Uterus (tissue), 3 donors: ENCODE measurements at regions not wholly inside any gene's neighbourhood (a gene's known extent, or its start where the extent isn't known, plus 50 kb on each side); places are given as distances from the start of the nearest gene placed in this dataset.

Experiments used
- DNase-seq, 2 donors: peaks; one replicate each; pipeline ENCODE4 v3.0.0-alpha.2; 2019 to 2020
- H3K27ac ChIP-seq, 2 donors: fragments of 200-600 bp; sonication (generic); 1 replicate in 1 of 2; 2 replicates in 1 of 2; pipeline ENCODE4 v1.5.1; 2016 to 2018
- H3K27me3 ChIP-seq, 2 donors: fragments of 200-600 bp; sonication (generic); one replicate each; pipeline ENCODE4 v1.5.1; 2018 to 2019; ENCODE audit warnings: control low read depth in 1 of 2
- H3K36me3 ChIP-seq, 2 donors: fragments of 200-600 bp; sonication (generic); one replicate each; pipeline ENCODE4 v1.5.1; 2019; ENCODE audit warnings: control low read depth in 1 of 2
- H3K4me1 ChIP-seq, 2 donors: fragments of 200-600 bp; sonication (generic); one replicate each; pipeline ENCODE4 v1.5.1; 2018 to 2019; ENCODE audit warnings: control low read depth in 1 of 2
- H3K4me3 ChIP-seq, 2 donors: fragments of 200-600 bp; sonication (generic); 1 replicate in 1 of 2; 2 replicates in 1 of 2; pipeline ENCODE4 v1.5.1; 2018 to 2019; ENCODE audit warnings: mild to moderate bottlenecking in 1 of 2
- H3K9me3 ChIP-seq, 2 donors: fragments of 200-600 bp; sonication (generic); one replicate each; pipeline ENCODE4 v1.5.1; 2019; ENCODE audit warnings: control low read depth in 1 of 2
- CTCF ChIP-seq, 4 experiments: fragments of 200-600 bp in 2 of 4; fragments of 450-650 bp in 2 of 4; sonication (generic) in 2 of 4; IDR thresholded peaks; one replicate each; pipeline ENCODE4 v1.5.1; 2016 to 2019; ENCODE audit warnings: antibody characterized with exemption in 4 of 4, mild to moderate bottlenecking in 2 of 4, moderate library complexity in 1 of 4
- POLR2A ChIP-seq, 2 donors: fragments of 450-650 bp; IDR thresholded peaks; one replicate each; pipeline ENCODE4 v1.6.1; 2016; ENCODE audit warnings: antibody characterized with exemption in 2 of 2, mild to moderate bottlenecking in 1 of 2, moderate library complexity in 1 of 2
- intact Hi-C: fragments of 100-400 bp; cut with DNase I; formaldehyde crosslinking; loops from one replicate; pipeline ENCODE4 v1.15.1; 2023; ENCODE audit warnings: low total_unique reads
- donor health status: DM: yes; HTN: yes; CAD: no.

- H3K27me3 ChIP-seq, result no peaks in the 10 kb centered on the region
- no peaks in the 10 kb centered on the region for H3K36me3 ChIP-seq
- DNase-seq, result no peak
- H3K27ac ChIP-seq, result no peak overlapping the region
- no peak overlapping the region for H3K4me3 ChIP-seq
- H3K9me3 ChIP-seq, result no peaks in the 10 kb centered on the region
- intact Hi-C loops, result no loop called here
- TF ChIP-seq POLR2A (IDR thresholded peaks at IDR 0.05) (no peak), CTCF (IDR thresholded peaks at IDR 0.05) (no peak)
- H3K4me1 ChIP-seq, result no peaks in the 10 kb centered on the region
These were observed 392.3 kb downstream of the OMA1 start for GRCh38 chr1:58154256-58154655.

GRCh38 chr1:58152697-58153096 lies 393.8 kb downstream of the OMA1 start:
- DNase-seq, result no peak
- Histone ChIP-seq H3K36me3 (no peaks in the 10 kb centered on the region), H3K4me1 (no peaks in the 10 kb centered on the region), H3K27me3 (no peaks in the 10 kb centered on the region), H3K4me3 (no peak overlapping the region), H3K27ac (no peak overlapping the region), H3K9me3 (no peaks in the 10 kb centered on the region)
- intact Hi-C loops, result no loop called here
- TF ChIP-seq POLR2A (IDR thresholded peaks at IDR 0.05), result no peak
- TF ChIP-seq CTCF (IDR thresholded peaks at IDR 0.05), result no peak

- Histone ChIP-seq H3K4me3 (no peak overlapping the region), H3K9me3 (no peaks in the 10 kb centered on the region), H3K36me3 (no peaks in the 10 kb centered on the region), H3K27me3 (no peaks in the 10 kb centered on the region), H3K27ac (no peak overlapping the region), H3K4me1 (no peaks in the 10 kb centered on the region)
- DNase-seq, result no peak
- TF ChIP-seq CTCF (IDR thresholded peaks at IDR 0.05) (no peak), POLR2A (IDR thresholded peaks at IDR 0.05) (no peak)
- intact Hi-C loops, result no loop called here
These were observed 397.2 kb downstream of the OMA1 start for GRCh38 chr1:58149271-58149812.

DNA sequence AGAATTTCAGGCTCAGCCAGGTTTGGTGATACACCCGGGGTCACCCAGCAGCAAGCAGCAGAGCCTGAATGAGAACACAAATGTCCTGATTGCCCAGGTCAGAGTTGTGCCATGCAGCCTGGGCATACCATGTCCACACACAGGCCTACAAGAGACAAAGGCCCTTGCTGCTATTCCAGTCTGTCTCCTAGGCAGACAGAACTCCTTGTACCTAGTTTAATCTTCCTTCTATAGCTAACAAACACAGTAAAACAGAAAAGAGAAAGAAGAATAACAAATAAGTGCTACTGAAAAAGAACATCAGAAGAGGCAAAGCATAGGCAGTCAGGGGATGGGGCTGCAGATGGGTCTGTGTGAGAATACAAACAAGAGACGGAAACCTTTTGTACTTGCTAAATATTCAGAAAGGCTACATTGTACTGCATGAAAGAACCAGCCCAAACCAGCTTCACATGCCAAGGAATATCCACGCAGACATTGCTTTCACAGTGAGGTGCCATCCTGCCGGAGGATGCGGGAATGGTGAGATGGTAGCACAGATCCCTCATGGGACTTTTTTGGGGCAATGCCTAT lies 401.7 kb downstream of the OMA1 start:
- DNase-seq, result no peak
- Histone ChIP-seq H3K4me3 (no peak overlapping the region), H3K27me3 (no peaks in the 10 kb centered on the region), H3K27ac (no peak overlapping the region), H3K36me3 (no peaks in the 10 kb centered on the region), H3K9me3 (no peaks in the 10 kb centered on the region), H3K4me1 (no peaks in the 10 kb centered on the region)
- TF ChIP-seq CTCF (IDR thresholded peaks at IDR 0.05), result no peak
- no peak for TF ChIP-seq POLR2A (IDR thresholded peaks at IDR 0.05)
- intact Hi-C loops, result no loop called here

GRCh38 chr1:58143972-58144697 lies 402.4 kb downstream of the OMA1 start:
- no peaks in the 10 kb centered on the region for H3K4me1 ChIP-seq
- intact Hi-C loops, result no loop called here
- TF ChIP-seq POLR2A (IDR thresholded peaks at IDR 0.05), result no peak
- no peak for TF ChIP-seq CTCF (IDR thresholded peaks at IDR 0.05)
- no peaks in the 10 kb centered on the region for H3K27me3 ChIP-seq
- H3K27ac ChIP-seq, result no peak overlapping the region
- no peaks in the 10 kb centered on the region for H3K9me3 ChIP-seq
- H3K36me3 ChIP-seq, result no peaks in the 10 kb centered on the region
- DNase-seq, result no peak
- H3K4me3 ChIP-seq, result no peak overlapping the region
